ENCODE measurements at regions not wholly inside any gene's neighbourhood (a gene's known extent, or its start where the extent isn't known, plus 50 kb on each side); places are given as distances from the start of the nearest gene placed in this dataset.

GRCh38 chr2:3037196-3038194 is 340.1 kb downstream of the EIPR1 start:
- no peak for FAIRE-seq
- H3K9ac ChIP-seq (replicated peaks in 1 of 4; ENCODE audit: extremely low read depth in 1 of 4, low read depth in 3 of 4, low read length in 3 of 4): no peak overlapping the region

More at GRCh38 chr2:3037196-3038194, 340.1 kb downstream of the EIPR1 start:
- H3K18ac ChIP-seq (ENCODE audit: extremely low read depth, low read length): no peak overlapping the region
- no peak overlapping the region for H3K4me3 ChIP-seq (ENCODE audit: extremely low read depth in 1 of 4, insufficient read depth in 2 of 4, low read depth in 3 of 4, low read length in 4 of 4)
- no peak overlapping the region for H2AK5ac ChIP-seq (ENCODE audit: low read depth, low read length)
- H3K23ac ChIP-seq (ENCODE audit: insufficient read length): no peak overlapping the region
- H2BK5ac ChIP-seq (ENCODE audit: low read depth, low read length): no peak overlapping the region
- no peaks in the 10 kb centered on the region for H4K20me1 ChIP-seq (replicated peaks in 1 of 2; ENCODE audit: control insufficient read depth in 1 of 2, insufficient read depth in 2 of 2, low read length in 2 of 2)
- no peaks in the 10 kb centered on the region for H3K36me3 ChIP-seq (ENCODE audit: control insufficient read depth in 2 of 4, insufficient read depth in 4 of 4, low read length in 3 of 4)
- no peak overlapping the region for H3K4ac ChIP-seq (replicated peaks; ENCODE audit: insufficient read length, low read depth, low read length)
- H3K79me2 ChIP-seq (ENCODE audit: control insufficient read depth in 1 of 2, insufficient read depth in 2 of 2, low read length in 2 of 2): no peaks in the 10 kb centered on the region
- no peak overlapping the region for H2BK20ac ChIP-seq (ENCODE audit: low read length)
- H2AFZ ChIP-seq (ENCODE audit: low read length): no peak overlapping the region
- no peaks in the 10 kb centered on the region for H3K9me3 ChIP-seq (ENCODE audit: insufficient read depth in 2 of 2, low read depth in 1 of 2, low read length in 1 of 2)
- no peak overlapping the region for H3K4me2 ChIP-seq (ENCODE audit: insufficient read depth in 1 of 2, low read depth in 2 of 2, low read length in 2 of 2)
- POLR2A ChIA-PET (ENCODE audit: partially characterized antibody): no interaction called here
- no peaks in the 10 kb centered on the region for H3K23me2 ChIP-seq (ENCODE audit: low read depth, low read length)
- no peak overlapping the region for H4K91ac ChIP-seq (replicated peaks; ENCODE audit: insufficient read length, low read length)
- no peak for DNase-seq (ENCODE audit: low read depth in 1 of 2, low spot score in 2 of 2)
- WGBS, 2 experiments (ENCODE audit: extremely low coverage in 1 of 2, insufficient coverage in 1 of 2, insufficient read length in 1 of 2, insufficient replicate concordance in 2 of 2, low coverage in 1 of 2, low lambda C conversion rate in 2 of 2, missing lambda C conversion rate in 1 of 2): 91% methylated on average over 29 of the region's 29 CpGs; no CpG with 5 or more reads in 1 of the 2 experiments
- 0 out of 7 replicates have a peak, but pooled peaks cover 0 to 2% (median 0%) of the 10 kb centered on the region in 4 experiments for H3K4me1 ChIP-seq (replicated peaks in 1 of 4; ENCODE audit: control insufficient read depth in 3 of 4, insufficient read depth in 4 of 4, low read length in 3 of 4)
- H3K27ac ChIP-seq (ENCODE audit: low read depth, low read length): no peak overlapping the region
- H2BK120ac ChIP-seq (replicated peaks; ENCODE audit: low read depth, low read length): no peak overlapping the region
- no peaks in the 10 kb centered on the region for H3K79me1 ChIP-seq (ENCODE audit: low read depth, low read length)
- H3K14ac ChIP-seq (ENCODE audit: insufficient read length): no peak overlapping the region
- H4K5ac ChIP-seq (ENCODE audit: insufficient read length, low read depth, low read length): no peak overlapping the region
- H3K56ac ChIP-seq (replicated peaks; ENCODE audit: insufficient read length, low read depth, low read length): no peak overlapping the region
- CTCF ChIA-PET (ENCODE audit: partially characterized antibody): interaction anchor here (1.1 kb wide), 1 partner anchor 169 kb away, joined by 3 read pairs; no protein-coding TSS in a partner anchor
- no peak overlapping the region for H4K8ac ChIP-seq (ENCODE audit: extremely low read depth, insufficient read depth, low read length)
- H2BK12ac ChIP-seq (ENCODE audit: low read depth, low read length): no peak overlapping the region
- H3K27me3 ChIP-seq (replicated peaks in 1 of 4; ENCODE audit: control insufficient read depth in 3 of 4, extremely low read depth in 1 of 4, insufficient read depth in 3 of 4, low read length in 3 of 4): no peaks in the 10 kb centered on the region
- no peak overlapping the region for H2BK15ac ChIP-seq (ENCODE audit: low read length)
- TF ChIP-seq CEBPB (IDR thresholded peaks at IDR 0.05; ENCODE audit: low read depth, low read length) (no peak), ASH2L (IDR thresholded peaks at IDR 0.05; ENCODE audit: low read length) (no peak), CBX8 (IDR thresholded peaks at IDR 0.05; ENCODE audit: borderline replicate concordance, low read depth, low read length) (no peak), YY1 (IDR thresholded peaks at IDR 0.05; ENCODE audit: low read depth, low read length) (no peak), EGR1 (IDR thresholded peaks at IDR 0.05; ENCODE audit: borderline replicate concordance, low read depth, low read length) (no peak), GABPA (IDR thresholded peaks at IDR 0.05; ENCODE audit: borderline replicate concordance, insufficient read depth, low read length) (no peak), EZH2 (IDR thresholded peaks at IDR 0.05; ENCODE audit: low read depth, low read length, severe bottlenecking) (no peak), EP300 (IDR thresholded peaks at IDR 0.05; ENCODE audit: borderline replicate concordance in 1 of 2, low read depth in 2 of 2, low read length in 2 of 2) (no peak), POU5F1 (IDR thresholded peaks at IDR 0.05; ENCODE audit: low read depth, low read length) (no peak), CTBP2 (IDR thresholded peaks at IDR 0.05; ENCODE audit: borderline replicate concordance, insufficient read depth, insufficient read length, low read length) (no peak), SUZ12 (IDR thresholded peaks at IDR 0.05; ENCODE audit: low read length) (no peak)

All from H1 (cell line).